ENCODE measurements at regions not wholly inside any gene's neighbourhood (a gene's known extent, or its start where the extent isn't known, plus 50 kb on each side); places are given as distances from the start of the nearest gene placed in this dataset.
A peak's percentile ranks its signal among the peaks of the same experiment; 100 is the strongest.
"Not testable (repeated sequence)": the region's sequence is repeated elsewhere in the genome, so short reads cannot be mapped to it uniquely, and the experiment has no call there.

- Histone ChIP-seq H3K27ac (ENCODE audit: low read depth, low read length) (no peak overlapping the region), H3K4me1 (ENCODE audit: control insufficient read depth, insufficient read depth, low read length) (peaks cover 32% of the 10 kb centered on the region), H3K36me3 (ENCODE audit: control insufficient read depth, insufficient read depth, low read length) (no peaks in the 10 kb centered on the region), H3K27me3 (ENCODE audit: control insufficient read depth, insufficient read depth, low read length) (no peaks in the 10 kb centered on the region), H3K4me3 (ENCODE audit: low read length) (no peak overlapping the region), H3K9ac (ENCODE audit: low read length) (no peak overlapping the region)
Measured at GRCh38 chr1:168472223-168472622, 71.6 kb downstream of the XCL2 start.

DNA sequence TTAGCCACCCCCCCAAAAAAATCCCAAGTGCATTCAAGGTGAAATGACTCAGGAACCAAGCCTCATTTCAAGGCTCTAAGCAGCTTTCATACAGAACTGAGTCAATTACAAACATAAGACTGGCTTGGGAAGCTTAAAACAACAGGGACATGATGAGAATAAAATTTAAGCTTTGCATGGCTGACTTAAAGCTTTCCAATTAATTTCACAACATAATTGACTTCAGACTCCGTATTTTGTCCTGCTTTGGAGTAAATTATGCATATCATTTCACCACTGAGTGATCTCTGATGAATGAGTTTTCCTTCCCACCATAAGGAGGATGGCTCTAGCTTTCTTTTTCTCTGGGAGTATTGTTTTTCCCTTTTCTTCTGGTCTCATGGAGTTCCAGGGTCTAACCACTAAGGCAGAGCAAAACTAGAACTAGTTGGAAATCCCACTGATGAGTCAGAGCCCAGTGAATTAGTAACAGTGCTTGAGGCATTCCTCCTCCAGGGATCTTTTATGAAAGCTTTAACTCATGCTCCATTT is 72.8 kb downstream of the XCL2 start:
- H3K27ac ChIP-seq (ENCODE audit: low read depth, low read length), result no peak overlapping the region
- no peak overlapping the region for H3K9ac ChIP-seq (ENCODE audit: low read length)

GRCh38 chr1:168469690-168470089 is 74.1 kb downstream of the XCL2 start:
- H3K27ac ChIP-seq (ENCODE audit: low read depth, low read length), result no peak overlapping the region
- peaks cover 34% of the 10 kb centered on the region for H3K4me1 ChIP-seq (ENCODE audit: control insufficient read depth, insufficient read depth, low read length)
- H3K9ac ChIP-seq (ENCODE audit: low read length), result no peak overlapping the region
- H3K36me3 ChIP-seq (ENCODE audit: control insufficient read depth, insufficient read depth, low read length), result no peaks in the 10 kb centered on the region
- no peak overlapping the region for H3K4me3 ChIP-seq (ENCODE audit: low read length)
- H3K27me3 ChIP-seq (ENCODE audit: control insufficient read depth, insufficient read depth, low read length), result no peaks in the 10 kb centered on the region

More for the DNA sequence above, 72.8 kb downstream of the XCL2 start:
- Histone ChIP-seq H3K4me3 (ENCODE audit: low read length) (no peak overlapping the region), H3K4me1 (ENCODE audit: control insufficient read depth, insufficient read depth, low read length) (peaks cover 34% of the 10 kb centered on the region), H3K27me3 (ENCODE audit: control insufficient read depth, insufficient read depth, low read length) (no peaks in the 10 kb centered on the region), H3K36me3 (ENCODE audit: control insufficient read depth, insufficient read depth, low read length) (no peaks in the 10 kb centered on the region)

- peaks cover 34% of the 10 kb centered on the region for H3K4me1 ChIP-seq (ENCODE audit: control insufficient read depth, insufficient read depth, low read length)
- H3K27ac ChIP-seq (ENCODE audit: low read depth, low read length), result no peak overlapping the region
- no peak overlapping the region for H3K9ac ChIP-seq (ENCODE audit: low read length)
Measured at GRCh38 chr1:168468822-168469221, 75.0 kb downstream of the XCL2 start.

GRCh38 chr1:168468042-168468809 is 75.6 kb downstream of the XCL2 start:
- H3K9ac ChIP-seq (ENCODE audit: low read length), result no peak overlapping the region
- H3K27me3 ChIP-seq (ENCODE audit: control insufficient read depth, insufficient read depth, low read length), result no peaks in the 10 kb centered on the region
- H3K27ac ChIP-seq (ENCODE audit: low read depth, low read length), result peak overlapping the region; percentile 51
- no peaks in the 10 kb centered on the region for H3K36me3 ChIP-seq (ENCODE audit: control insufficient read depth, insufficient read depth, low read length)
- peaks cover 34% of the 10 kb centered on the region for H3K4me1 ChIP-seq (ENCODE audit: control insufficient read depth, insufficient read depth, low read length)
- no peak overlapping the region for H3K4me3 ChIP-seq (ENCODE audit: low read length)

More at GRCh38 chr1:168468822-168469221, 75.0 kb downstream of the XCL2 start:
- Histone ChIP-seq H3K27me3 (ENCODE audit: control insufficient read depth, insufficient read depth, low read length) (no peaks in the 10 kb centered on the region), H3K4me3 (ENCODE audit: low read length) (no peak overlapping the region), H3K36me3 (ENCODE audit: control insufficient read depth, insufficient read depth, low read length) (no peaks in the 10 kb centered on the region)

GRCh38 chr1:168467452-168467851 is 76.3 kb downstream of the XCL2 start:
- H3K4me3 ChIP-seq (ENCODE audit: low read length), result no peak overlapping the region
- no peak overlapping the region for H3K9ac ChIP-seq (ENCODE audit: low read length)
- H3K27ac ChIP-seq (ENCODE audit: low read depth, low read length), result no peak overlapping the region
- no peaks in the 10 kb centered on the region for H3K36me3 ChIP-seq (ENCODE audit: control insufficient read depth, insufficient read depth, low read length)
- peaks cover 34% of the 10 kb centered on the region for H3K4me1 ChIP-seq (ENCODE audit: control insufficient read depth, insufficient read depth, low read length)
- no peaks in the 10 kb centered on the region for H3K27me3 ChIP-seq (ENCODE audit: control insufficient read depth, insufficient read depth, low read length)

GRCh38 chr1:168466714-168467131 is 77.1 kb downstream of the XCL2 start:
- Histone ChIP-seq H3K9ac (ENCODE audit: low read length) (no peak overlapping the region), H3K4me3 (ENCODE audit: low read length) (no peak overlapping the region), H3K4me1 (ENCODE audit: control insufficient read depth, insufficient read depth, low read length) (peaks cover 34% of the 10 kb centered on the region), H3K36me3 (ENCODE audit: control insufficient read depth, insufficient read depth, low read length) (no peaks in the 10 kb centered on the region), H3K27ac (ENCODE audit: low read depth, low read length) (peak overlapping the region; percentile 70), H3K27me3 (ENCODE audit: control insufficient read depth, insufficient read depth, low read length) (no peaks in the 10 kb centered on the region)

DNA sequence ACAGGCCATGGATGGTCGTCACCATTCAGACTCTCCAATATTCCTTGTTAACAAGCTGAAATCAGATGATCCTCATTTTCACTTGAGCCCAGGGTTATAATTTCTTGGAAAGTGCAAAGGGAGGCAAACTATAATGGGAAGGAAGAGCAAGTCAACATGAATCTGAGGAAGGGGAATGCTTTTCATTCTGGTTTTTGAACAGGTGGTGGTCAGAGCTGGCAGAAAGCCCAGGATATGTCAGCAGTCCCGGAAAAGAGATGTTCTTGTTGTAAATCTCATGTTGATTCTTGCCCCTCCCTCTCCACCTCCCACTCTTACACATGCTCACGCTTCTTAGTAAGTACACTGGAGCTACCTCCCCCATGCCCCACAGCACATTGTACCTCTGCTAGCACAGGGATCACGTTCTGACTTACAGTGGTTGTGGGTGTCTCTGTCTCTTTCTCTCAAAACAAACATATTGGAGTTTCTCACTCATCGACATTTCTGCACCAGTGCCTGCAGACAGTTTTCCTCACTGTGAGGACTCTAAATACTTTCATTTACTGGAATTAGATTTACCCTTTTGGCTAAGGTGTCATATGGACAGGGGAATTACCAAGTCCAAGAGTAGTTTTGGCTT is 77.6 kb downstream of the XCL2 start:
- Histone ChIP-seq H3K9ac (ENCODE audit: low read length) (no peak overlapping the region), H3K27ac (ENCODE audit: low read depth, low read length) (peak overlapping the region; percentile 70), H3K36me3 (ENCODE audit: control insufficient read depth, insufficient read depth, low read length) (no peaks in the 10 kb centered on the region), H3K4me1 (ENCODE audit: control insufficient read depth, insufficient read depth, low read length) (peaks cover 34% of the 10 kb centered on the region), H3K4me3 (ENCODE audit: low read length) (no peak overlapping the region), H3K27me3 (ENCODE audit: control insufficient read depth, insufficient read depth, low read length) (no peaks in the 10 kb centered on the region)

DNA sequence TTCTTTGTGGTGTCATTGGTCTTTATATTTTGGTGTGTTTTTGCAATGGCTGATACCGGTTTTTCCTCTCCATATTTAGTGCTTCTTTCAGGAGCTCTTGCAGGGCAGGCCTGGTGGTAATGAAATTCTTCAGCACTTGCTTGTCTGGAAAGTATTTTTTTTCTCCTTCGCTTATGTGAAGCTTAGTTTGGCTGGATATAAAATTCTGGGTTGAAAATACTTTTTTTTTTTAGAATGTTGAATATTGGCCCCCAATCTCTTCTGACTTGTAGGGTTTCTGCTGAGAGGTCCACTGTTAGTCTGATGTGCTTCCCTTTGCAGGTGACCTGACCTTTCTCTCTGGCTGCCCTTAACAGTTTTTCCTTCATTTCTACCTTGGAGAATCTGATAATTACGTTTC is 82.7 kb downstream of the XCL2 start:
- not testable (repeated sequence) for H3K4me1 ChIP-seq (ENCODE audit: control insufficient read depth, insufficient read depth, low read length); H3K27me3 ChIP-seq (ENCODE audit: control insufficient read depth, insufficient read depth, low read length); H3K9ac ChIP-seq (ENCODE audit: low read length); H3K27ac ChIP-seq (ENCODE audit: low read depth, low read length); H3K36me3 ChIP-seq (ENCODE audit: control insufficient read depth, insufficient read depth, low read length); H3K4me3 ChIP-seq (ENCODE audit: low read length)

GRCh38 chr1:168457296-168457695 is 86.5 kb downstream of the XCL2 start:
- peaks cover 11% of the 10 kb centered on the region for H3K4me1 ChIP-seq (ENCODE audit: control insufficient read depth, insufficient read depth, low read length)
- H3K27ac ChIP-seq (ENCODE audit: low read depth, low read length); H3K27me3 ChIP-seq (ENCODE audit: control insufficient read depth, insufficient read depth, low read length); H3K9ac ChIP-seq (ENCODE audit: low read length); H3K36me3 ChIP-seq (ENCODE audit: control insufficient read depth, insufficient read depth, low read length); H3K4me3 ChIP-seq (ENCODE audit: low read length): not testable (repeated sequence)

DNA sequence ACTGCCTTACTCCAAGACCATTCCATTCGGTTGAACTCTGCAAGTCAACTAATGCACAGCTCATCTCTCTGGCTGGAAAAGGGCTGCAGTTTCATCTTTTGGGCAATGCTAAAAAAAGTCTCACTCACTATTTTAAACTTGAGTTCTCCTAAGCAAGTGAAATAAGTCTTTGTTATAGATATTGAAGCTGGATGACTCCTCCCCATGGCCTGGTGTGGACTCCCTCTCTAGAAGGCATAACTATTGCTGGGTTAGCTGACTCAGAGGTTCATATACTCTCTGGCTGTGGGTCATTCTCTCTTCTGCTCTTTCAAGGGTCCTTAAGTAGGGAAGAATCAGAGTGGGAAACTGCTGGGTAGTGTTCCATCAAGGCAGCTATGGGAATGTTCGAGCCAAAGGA is 88.0 kb downstream of the XCL2 start:
- Histone ChIP-seq H3K36me3 (ENCODE audit: control insufficient read depth, insufficient read depth, low read length) (no peaks in the 10 kb centered on the region), H3K27ac (ENCODE audit: low read depth, low read length) (no peak overlapping the region), H3K27me3 (ENCODE audit: control insufficient read depth, insufficient read depth, low read length) (no peaks in the 10 kb centered on the region), H3K4me3 (ENCODE audit: low read length) (no peak overlapping the region), H3K9ac (ENCODE audit: low read length) (no peak overlapping the region), H3K4me1 (ENCODE audit: control insufficient read depth, insufficient read depth, low read length) (peaks cover 11% of the 10 kb centered on the region)

- no peaks in the 10 kb centered on the region for H3K36me3 ChIP-seq (ENCODE audit: control insufficient read depth, insufficient read depth, low read length)
- H3K27ac ChIP-seq (ENCODE audit: low read depth, low read length), result no peak overlapping the region
- no peak overlapping the region for H3K9ac ChIP-seq (ENCODE audit: low read length)
- H3K4me3 ChIP-seq (ENCODE audit: low read length), result no peak overlapping the region
- H3K27me3 ChIP-seq (ENCODE audit: control insufficient read depth, insufficient read depth, low read length), result no peaks in the 10 kb centered on the region
- H3K4me1 ChIP-seq (ENCODE audit: control insufficient read depth, insufficient read depth, low read length), result peaks cover 11% of the 10 kb centered on the region
Measured at GRCh38 chr1:168454211-168454815, 89.5 kb downstream of the XCL2 start.
